ENCODE measurements at regions not wholly inside any gene's neighbourhood (a gene's known extent, or its start where the extent isn't known, plus 50 kb on each side); places are given as distances from the start of the nearest gene placed in this dataset.

DNA sequence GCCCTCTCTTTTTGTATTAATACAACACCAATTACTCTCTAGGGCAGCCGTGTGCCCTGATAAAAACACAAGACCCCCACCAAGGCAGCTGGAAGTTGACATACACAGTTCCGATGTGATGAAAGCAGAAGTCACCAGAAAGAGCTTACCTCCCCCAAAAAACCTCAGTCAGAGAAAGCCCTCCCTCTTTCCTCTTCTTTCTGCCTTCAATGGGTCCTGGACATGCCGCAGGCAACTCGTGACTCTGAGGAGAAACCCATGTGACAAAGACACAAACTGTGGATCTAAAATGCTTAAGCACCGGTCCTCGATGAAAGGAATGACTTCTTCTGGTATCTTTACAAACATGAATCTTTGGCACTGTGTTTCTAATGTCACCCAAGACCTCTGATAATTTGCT is 117.7 kb upstream of the CCDC28A start:
- Histone ChIP-seq H3K4me1 (ENCODE audit: insufficient read depth, low read length) (peaks cover 20% of the 10 kb centered on the region), H3K4me3 (ENCODE audit: insufficient read depth, low read depth, low read length) (no peak overlapping the region), H3K79me2 (ENCODE audit: insufficient read depth, low read length) (peaks cover 11% of the 10 kb centered on the region), H3K4me2 (ENCODE audit: low read length) (peak overlapping the region; percentile 78), H3K9ac (ENCODE audit: low read length) (no peak overlapping the region), H2AFZ (ENCODE audit: low read depth, low read length) (no peak overlapping the region), H3K36me3 (ENCODE audit: insufficient read depth, low read length) (no peaks in the 10 kb centered on the region), H3K9me3 (ENCODE audit: insufficient read depth, low read depth, low read length) (no peaks in the 10 kb centered on the region), H4K20me1 (ENCODE audit: insufficient read depth, low read length) (no peaks in the 10 kb centered on the region), H3K27ac (ENCODE audit: low read depth, low read length) (no peak overlapping the region), H3K27me3 (ENCODE audit: insufficient read depth, low read length) (no peaks in the 10 kb centered on the region)
- Mint-ChIP-seq H3K36me3 (ENCODE audit: low read depth, unreplicated experiment) (no peaks in the 10 kb centered on the region), H3K27me3 (ENCODE audit: low read depth, unreplicated experiment) (no peaks in the 10 kb centered on the region), H3K27ac (ENCODE audit: unreplicated experiment) (no peak overlapping the region), H3K4me3 (ENCODE audit: unreplicated experiment) (no peak overlapping the region), H3K4me1 (ENCODE audit: low read depth, unreplicated experiment) (peaks cover 8% of the 10 kb centered on the region), H3K9me3 (ENCODE audit: unreplicated experiment) (no peaks in the 10 kb centered on the region)
- DNase-seq (ENCODE audit: low read depth), result no peak
- TF ChIP-seq EZH2 (IDR thresholded peaks at IDR 0.05; ENCODE audit: insufficient read depth, low read length), result no peak
- no peak for TF ChIP-seq CTCF (IDR thresholded peaks at IDR 0.05; ENCODE audit: insufficient read depth, low read depth, low read length)
- no peak for FAIRE-seq

DNA sequence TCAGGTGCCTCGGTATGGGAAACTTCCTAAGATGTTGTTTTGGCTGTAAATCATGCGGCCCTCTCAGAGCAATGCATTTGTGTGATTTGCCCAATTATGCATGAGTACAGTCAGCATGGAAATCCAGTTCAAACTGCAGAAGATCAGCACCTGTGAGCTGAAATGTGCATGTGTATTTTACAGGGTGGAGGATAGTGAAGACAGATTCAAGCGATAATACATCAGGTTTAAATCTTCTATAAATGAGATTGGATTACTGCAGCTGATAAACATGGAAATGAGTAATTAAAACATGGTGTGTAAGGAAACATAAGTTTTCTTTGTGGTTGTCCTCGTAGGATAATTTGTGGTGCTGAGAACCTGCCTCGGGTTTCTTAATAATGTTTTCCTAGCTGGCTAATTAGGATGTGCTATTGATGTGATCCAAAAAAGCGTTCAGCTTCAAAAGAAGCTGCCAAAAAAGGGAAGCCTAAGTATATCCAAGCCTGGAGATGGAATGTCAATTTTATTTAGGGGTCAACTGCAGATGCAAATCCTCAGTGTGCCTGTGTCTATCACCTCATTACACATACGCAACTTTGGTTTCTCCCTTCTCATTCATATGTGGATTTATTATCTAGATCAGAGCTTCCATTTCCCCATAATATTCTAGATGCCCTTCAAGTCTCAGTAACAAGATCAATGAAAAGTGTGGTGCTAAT is 117.1 kb upstream of the CCDC28A start:
- H3K4me3 ChIP-seq (ENCODE audit: insufficient read depth, low read depth, low read length), result no peak overlapping the region
- no peak overlapping the region for H3K4me2 ChIP-seq (ENCODE audit: low read length)
- TF ChIP-seq CTCF (IDR thresholded peaks at IDR 0.05; ENCODE audit: insufficient read depth, low read depth, low read length) (no peak), EZH2 (IDR thresholded peaks at IDR 0.05; ENCODE audit: insufficient read depth, low read length) (no peak)
- peaks cover 11% of the 10 kb centered on the region for H3K79me2 ChIP-seq (ENCODE audit: insufficient read depth, low read length)
- DNase-seq (ENCODE audit: low read depth) (no peak), FAIRE-seq (no peak)
- Mint-ChIP-seq H3K9me3 (ENCODE audit: unreplicated experiment) (no peaks in the 10 kb centered on the region), H3K27ac (ENCODE audit: unreplicated experiment) (no peak overlapping the region), H3K27me3 (ENCODE audit: low read depth, unreplicated experiment) (no peaks in the 10 kb centered on the region), H3K4me1 (ENCODE audit: low read depth, unreplicated experiment) (peaks cover 8% of the 10 kb centered on the region), H3K4me3 (ENCODE audit: unreplicated experiment) (no peak overlapping the region), H3K36me3 (ENCODE audit: low read depth, unreplicated experiment) (no peaks in the 10 kb centered on the region)
- H3K36me3 ChIP-seq (ENCODE audit: insufficient read depth, low read length), result no peaks in the 10 kb centered on the region
- no peak overlapping the region for H2AFZ ChIP-seq (ENCODE audit: low read depth, low read length)
- no peaks in the 10 kb centered on the region for H4K20me1 ChIP-seq (ENCODE audit: insufficient read depth, low read length)
- H3K9me3 ChIP-seq (ENCODE audit: insufficient read depth, low read depth, low read length), result no peaks in the 10 kb centered on the region
- no peak overlapping the region for H3K27ac ChIP-seq (ENCODE audit: low read depth, low read length)
- no peak overlapping the region for H3K9ac ChIP-seq (ENCODE audit: low read length)
- H3K27me3 ChIP-seq (ENCODE audit: insufficient read depth, low read length), result no peaks in the 10 kb centered on the region
- H3K4me1 ChIP-seq (ENCODE audit: insufficient read depth, low read length), result peaks cover 20% of the 10 kb centered on the region

DNA sequence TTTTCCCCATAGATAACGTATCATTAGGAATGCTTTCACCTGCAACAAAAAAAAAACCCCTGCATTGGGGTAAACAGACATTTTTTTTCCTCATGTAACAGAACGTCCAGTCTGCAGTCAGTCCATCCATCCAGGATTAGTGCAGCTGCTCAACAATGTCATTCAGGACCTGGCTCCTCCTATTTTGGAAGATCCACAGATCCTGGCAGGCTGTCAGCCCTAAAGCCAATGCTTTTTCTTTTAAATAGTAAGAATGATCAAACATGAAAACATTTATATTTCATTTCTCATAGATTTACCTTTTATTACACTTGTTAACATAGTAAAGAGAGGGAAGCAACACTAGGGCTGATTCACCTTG is 116.5 kb upstream of the CCDC28A start:
- no peak overlapping the region for H3K4me2 ChIP-seq (ENCODE audit: low read length)

More for the DNA sequence above, 116.5 kb upstream of the CCDC28A start:
- no peaks in the 10 kb centered on the region for H3K9me3 Mint-ChIP-seq (ENCODE audit: unreplicated experiment)
- no peaks in the 10 kb centered on the region for H3K27me3 Mint-ChIP-seq (ENCODE audit: low read depth, unreplicated experiment)
- no peak for FAIRE-seq
- H3K27me3 ChIP-seq (ENCODE audit: insufficient read depth, low read length), result no peaks in the 10 kb centered on the region
- H3K4me3 ChIP-seq (ENCODE audit: insufficient read depth, low read depth, low read length), result no peak overlapping the region
- H3K36me3 ChIP-seq (ENCODE audit: insufficient read depth, low read length), result no peaks in the 10 kb centered on the region
- H3K27ac Mint-ChIP-seq (ENCODE audit: unreplicated experiment), result no peak overlapping the region
- H3K4me1 Mint-ChIP-seq (ENCODE audit: low read depth, unreplicated experiment), result peaks cover 8% of the 10 kb centered on the region
- no peaks in the 10 kb centered on the region for H3K9me3 ChIP-seq (ENCODE audit: insufficient read depth, low read depth, low read length)
- no peaks in the 10 kb centered on the region for H4K20me1 ChIP-seq (ENCODE audit: insufficient read depth, low read length)
- no peak overlapping the region for H3K9ac ChIP-seq (ENCODE audit: low read length)
- DNase-seq (ENCODE audit: low read depth), result no peak
- TF ChIP-seq EZH2 (IDR thresholded peaks at IDR 0.05; ENCODE audit: insufficient read depth, low read length) (no peak), CTCF (IDR thresholded peaks at IDR 0.05; ENCODE audit: insufficient read depth, low read depth, low read length) (no peak)
- no peak overlapping the region for H3K4me3 Mint-ChIP-seq (ENCODE audit: unreplicated experiment)
- peaks cover 20% of the 10 kb centered on the region for H3K4me1 ChIP-seq (ENCODE audit: insufficient read depth, low read length)
- H3K79me2 ChIP-seq (ENCODE audit: insufficient read depth, low read length), result peaks cover 11% of the 10 kb centered on the region
- no peak overlapping the region for H3K27ac ChIP-seq (ENCODE audit: low read depth, low read length)
- no peak overlapping the region for H2AFZ ChIP-seq (ENCODE audit: low read depth, low read length)
- no peaks in the 10 kb centered on the region for H3K36me3 Mint-ChIP-seq (ENCODE audit: low read depth, unreplicated experiment)
